ENCODE measurements at regions not wholly inside any gene's neighbourhood (a gene's known extent, or its start where the extent isn't known, plus 50 kb on each side); places are given as distances from the start of the nearest gene placed in this dataset.

- Histone ChIP-seq H3K27me3 (ENCODE audit: control insufficient read depth, insufficient read depth, low read length) (no peaks in the 10 kb centered on the region), H4K20me1 (ENCODE audit: insufficient read depth, low read length) (no peaks in the 10 kb centered on the region), H3K23ac (ENCODE audit: low read depth, low read length) (no peak overlapping the region), H3K4ac (ENCODE audit: low read depth, low read length) (no peak overlapping the region), H3K9me1 (ENCODE audit: insufficient read depth, low read length) (no peaks in the 10 kb centered on the region), H3K27ac (ENCODE audit: insufficient read depth, low read length) (no peak overlapping the region), H3K9me3 (ENCODE audit: control insufficient read depth, insufficient read depth, low read length) (peaks cover 76% of the 10 kb centered on the region), H3K4me2 (ENCODE audit: low read depth, low read length) (no peak overlapping the region), H3K14ac (replicated peaks; ENCODE audit: low read depth, low read length) (no peak overlapping the region), H2AFZ (replicated peaks; ENCODE audit: low read length, poor library complexity) (no peak overlapping the region), H3K79me1 (ENCODE audit: low read depth in 1 of 2, low read length in 2 of 2) (no peaks in the 10 kb centered on the region), H2BK20ac (ENCODE audit: low read depth, low read length) (no peak overlapping the region), H3K36me3 (ENCODE audit: control insufficient read depth, insufficient read depth, low read length) (no peaks in the 10 kb centered on the region), H3K56ac (ENCODE audit: extremely low read depth, insufficient read depth, low read length) (no peak overlapping the region), H4K91ac (ENCODE audit: insufficient read depth, low read depth, low read length) (no peak overlapping the region), H3K18ac (ENCODE audit: low read depth, low read length) (no peak overlapping the region), H3K4me3 (ENCODE audit: insufficient read depth, low read depth, low read length) (no peak overlapping the region), H2BK120ac (ENCODE audit: low read depth, low read length) (no peak overlapping the region), H3K9ac (ENCODE audit: low read depth, low read length) (no peak overlapping the region), H4K8ac (ENCODE audit: low read depth in 2 of 2, low read length in 2 of 2) (no peak overlapping the region), H2BK15ac (ENCODE audit: low read depth, low read length) (no peak overlapping the region), H4K5ac (ENCODE audit: low read depth, low read length) (no peak overlapping the region), H2AK5ac (ENCODE audit: low read depth, low read length) (no peak overlapping the region), H2AK9ac (replicated peaks; ENCODE audit: low read depth, low read length, poor library complexity) (no peak overlapping the region), H2BK5ac (ENCODE audit: low read depth, low read length, poor library complexity, severe bottlenecking) (no peak overlapping the region), H3K4me1 (ENCODE audit: control insufficient read depth, insufficient read depth, low read length) (no peaks in the 10 kb centered on the region)
- DNase-seq (no peak), ATAC-seq (ENCODE audit: low read depth) (no peak)
- BruUV-seq (replicated peaks) = no TSS peak
- in situ Hi-C loops (cut with MboI; ENCODE audit: low sequenced_read_pairs) = no loop called here
- TF ChIP-seq USF2 (IDR thresholded peaks at IDR 0.05; ENCODE audit: low read depth, low read length) = no peak
- no peak for TF ChIP-seq RCOR1 (IDR thresholded peaks at IDR 0.05; ENCODE audit: insufficient replicate concordance, low read length)
- no peak for TF ChIP-seq MXI1 (IDR thresholded peaks at IDR 0.05; ENCODE audit: borderline replicate concordance, low read depth, low read length)
- TF ChIP-seq SMC3 (IDR thresholded peaks at IDR 0.05; ENCODE audit: low read depth, low read length) = no peak
- no peak for TF ChIP-seq CTCF (conservative IDR thresholded peaks at IDR 0.05; ENCODE audit: low read depth, low read length)
- no peak for TF ChIP-seq NFE2L2 (IDR thresholded peaks at IDR 0.05; ENCODE audit: low read depth, low read length)
- no peak for TF ChIP-seq MAFK (IDR thresholded peaks at IDR 0.05; ENCODE audit: low read depth, low read length)
- TF ChIP-seq RFX5 (IDR thresholded peaks at IDR 0.05; ENCODE audit: low read depth, low read length) = no peak
- ChIA-PET CTCF (no interaction called here), POLR2A (ENCODE audit: unreplicated experiment) (no interaction called here)
- intact Hi-C loops (cut with micrococcal nuclease) = no loop called here
- 0% methylated on average over 2 of the region's 14 CpGs; no CpG with 5 or more reads in 1 of the 2 experiments for WGBS, 2 experiments (ENCODE audit: extremely low coverage in 2 of 2, insufficient read length in 1 of 2)
- dilution Hi-C loops (cut with HindIII; ENCODE audit: low sequenced_read_pairs, unreplicated experiment) = no loop called here
Observed at GRCh38 chr15:25237291-25237978, 201.4 kb downstream of the UBE3A start.
